SK-N-SH (cell line): ENCODE measurements at regions not wholly inside any gene's neighbourhood (a gene's known extent, or its start where the extent isn't known, plus 50 kb on each side); places are given as distances from the start of the nearest gene placed in this dataset.

Source experiments
- CTCF ChIA-PET: fragments of 300-600, 350-600 bp; formaldehyde crosslinking; extraction: SDS; loops from one replicate; lab custom pipeline; 2021; lab: Yijun Ruan, JAX
- POLR2A ChIA-PET: fragments of 350-600 bp; sonication (Branson Sonifier 250); formaldehyde crosslinking; extraction: SDS; loops from one replicate; lab custom pipeline; 2020; ENCODE audit warnings: antibody characterized with exemption, inconsistent platforms; lab: Yijun Ruan, JAX
- DNase-seq: peaks from one replicate; pipeline ENCODE4 v3.0.0; 2012
- H2AFZ ChIP-seq: fragments of 200-600 bp; sonication (generic); 2 replicates; pipeline ENCODE4 v1.8.1; 2016; ENCODE audit warnings: antibody characterized with exemption, mild to moderate bottlenecking, low read depth
- H3F3A ChIP-seq: fragments of 200-600 bp; sonication (generic); replicated peaks from 2 replicates; pipeline ENCODE3; 2016; ENCODE audit warnings: antibody characterized with exemption, mild to moderate bottlenecking; ENCODE audit not compliant: insufficient read depth
- H3K27ac ChIP-seq, 2 experiments: fragments of 200-500 bp in 1 of 2; fragments of 200-600 bp in 1 of 2; sonication (Bioruptor generic) in 1 of 2; sonication (generic), shearing (Covaris generic) in 1 of 2; 2 replicates each; pipeline versions ENCODE4 v1.5.1 to v1.6.1; 2014 to 2016; ENCODE audit warnings: low read depth in 2 of 2, inconsistent platforms in 1 of 2, low read length in 1 of 2, mild to moderate bottlenecking in 1 of 2, mixed read lengths in 1 of 2
- H3K27me3 ChIP-seq: fragments of 200-600 bp; sonication (generic), shearing (Covaris generic); 2 replicates; pipeline ENCODE4 v1.6.1; 2016; ENCODE audit warnings: mixed run types; ENCODE audit not compliant: insufficient read depth
- H3K36me3 ChIP-seq, 2 experiments: fragments of 200-500 bp in 1 of 2; fragments of 200-600 bp in 1 of 2; sonication (Bioruptor generic) in 1 of 2; sonication (generic) in 1 of 2; replicated peaks in 1 of 2; 2 replicates each; pipeline versions ENCODE3 to v1.5.1; 2014 to 2016; ENCODE audit warnings: low read length in 1 of 2, mild to moderate bottlenecking in 1 of 2; ENCODE audit not compliant: insufficient read depth in 2 of 2, control insufficient read depth in 1 of 2
- H3K4me1 ChIP-seq, 2 experiments: fragments of 200-500 bp in 1 of 2; fragments of 200-600 bp in 1 of 2; sonication (Bioruptor generic) in 1 of 2; sonication (generic), shearing (Covaris generic) in 1 of 2; 2 replicates each; pipeline versions ENCODE4 v1.5.1 to v1.6.1; 2014 to 2016; ENCODE audit warnings: low read depth in 1 of 2, low read length in 1 of 2, mixed run types in 1 of 2; ENCODE audit not compliant: insufficient read depth in 2 of 2, control insufficient read depth in 1 of 2
- H3K4me2 ChIP-seq: fragments of 200-600 bp; sonication (generic), shearing (Covaris generic); 2 replicates; pipeline ENCODE4 v1.6.1; 2017; ENCODE audit warnings: mixed run types
- H3K4me3 ChIP-seq, 2 experiments: fragments of 200-500 bp in 1 of 2; fragments of 200-600 bp in 1 of 2; sonication (Bioruptor generic) in 1 of 2; sonication (generic), shearing (Covaris generic) in 1 of 2; 2 replicates each; pipeline versions ENCODE4 v1.5.1 to v1.8.1; 2014 to 2016; ENCODE audit warnings: low read depth in 2 of 2, inconsistent platforms in 1 of 2, low read length in 1 of 2, mild to moderate bottlenecking in 1 of 2, mixed read lengths in 1 of 2, moderate library complexity in 1 of 2
- H3K79me2 ChIP-seq: fragments of 200-600 bp; sonication (generic); 2 replicates; pipeline ENCODE4 v1.8.1; 2017; ENCODE audit warnings: mild to moderate bottlenecking; ENCODE audit not compliant: insufficient read depth
- H3K9ac ChIP-seq: fragments of 200-600 bp; sonication (generic); 2 replicates; pipeline ENCODE4 v1.6.1; 2017; ENCODE audit warnings: mixed run types
- H3K9me2 ChIP-seq: fragments of 200-600 bp; sonication (generic); 2 replicates; pipeline ENCODE4 v1.6.1; 2017; ENCODE audit warnings: mixed run types
- H3K9me3 ChIP-seq: fragments of 200-600 bp; sonication (generic); 2 replicates; pipeline ENCODE4 v1.6.1; 2017; ENCODE audit warnings: mixed run types, mild to moderate bottlenecking, moderate library complexity
- H4K20me1 ChIP-seq: fragments of 200-600 bp; sonication (generic); 2 replicates; pipeline ENCODE4 v1.6.1; 2017; ENCODE audit warnings: mild to moderate bottlenecking, mixed run types; ENCODE audit not compliant: insufficient read depth
- CHD2 ChIP-seq: fragments of 150-350 bp; IDR thresholded peaks from 2 replicates; pipeline ENCODE4 v1.6.1; 2018; ENCODE audit warnings: low read length; ENCODE audit not compliant: partially characterized antibody
- EZH2phosphoT487 ChIP-seq: fragments of 200-600 bp; sonication (generic); IDR thresholded peaks from 2 replicates; pipeline ENCODE4 v1.6.1; 2017; ENCODE audit warnings: low read depth, mixed run types, mild to moderate bottlenecking, antibody characterized with exemption, moderate library complexity, borderline replicate concordance
- FOSL2 ChIP-seq: IDR thresholded peaks from 2 replicates; pipeline ENCODE4 v1.4.0; 2012; ENCODE audit warnings: low read depth, mild to moderate bottlenecking, moderate library complexity, borderline replicate concordance
- FOXM1 ChIP-seq: IDR thresholded peaks from 2 replicates; pipeline ENCODE4 v1.4.0; 2012; ENCODE audit warnings: low read depth, mild to moderate bottlenecking
- GABPA ChIP-seq: IDR thresholded peaks from 2 replicates; pipeline ENCODE4 v1.4.0; 2012; ENCODE audit warnings: low read depth, mild to moderate bottlenecking
- GATA2 ChIP-seq: sonication (generic); formaldehyde crosslinking; IDR thresholded peaks from 2 replicates; pipeline ENCODE4 v1.5.0; 2020; ENCODE audit warnings: mild to moderate bottlenecking, missing genetic modification reagents
- MEF2A ChIP-seq: IDR thresholded peaks from 2 replicates; pipeline ENCODE4 v1.4.0; 2012; ENCODE audit warnings: low read depth, borderline replicate concordance
- MXI1 ChIP-seq: IDR thresholded peaks from 2 replicates; pipeline ENCODE4 v1.6.1; 2012; ENCODE audit warnings: mild to moderate bottlenecking, low read depth, low read length, improper control_type of control experiment
- RAD21 ChIP-seq: IDR thresholded peaks from 2 replicates; pipeline ENCODE4 v1.6.1; 2012; ENCODE audit warnings: mild to moderate bottlenecking, low read length
- RCOR1 ChIP-seq: fragments of 150-350 bp; IDR thresholded peaks from 2 replicates; pipeline ENCODE4 v1.6.1; 2017; ENCODE audit warnings: antibody characterized with exemption, low read length
- RFX5 ChIP-seq: IDR thresholded peaks from 2 replicates; pipeline ENCODE4 v1.6.1; 2012; ENCODE audit warnings: mild to moderate bottlenecking, improper control_type of control experiment, low read length
- TAF1 ChIP-seq: IDR thresholded peaks from 2 replicates; pipeline ENCODE4 v1.6.1; 2012; ENCODE audit warnings: low read depth, mild to moderate bottlenecking, low read length, moderate library complexity, borderline replicate concordance
- TEAD4 ChIP-seq: IDR thresholded peaks from 2 replicates; pipeline ENCODE4 v1.4.0; 2012; ENCODE audit warnings: mild to moderate bottlenecking, borderline replicate concordance; ENCODE audit not compliant: insufficient read depth
- WGBS: methylation state at CpG from one replicate; pipeline ENCODE4 v1.1.6; 2017; ENCODE audit warnings: low lambda C conversion rate; 5-methylcytosine and 5-hydroxymethylcytosine counted together
- TF ChIP-seq, protein P1 (sequence below): fragments of 200-600 bp; sonication (generic); IDR thresholded peaks from 2 replicates; pipeline ENCODE4 v1.6.1; 2017; ENCODE audit warnings: antibody characterized with exemption, mild to moderate bottlenecking, moderate library complexity

DNA sequence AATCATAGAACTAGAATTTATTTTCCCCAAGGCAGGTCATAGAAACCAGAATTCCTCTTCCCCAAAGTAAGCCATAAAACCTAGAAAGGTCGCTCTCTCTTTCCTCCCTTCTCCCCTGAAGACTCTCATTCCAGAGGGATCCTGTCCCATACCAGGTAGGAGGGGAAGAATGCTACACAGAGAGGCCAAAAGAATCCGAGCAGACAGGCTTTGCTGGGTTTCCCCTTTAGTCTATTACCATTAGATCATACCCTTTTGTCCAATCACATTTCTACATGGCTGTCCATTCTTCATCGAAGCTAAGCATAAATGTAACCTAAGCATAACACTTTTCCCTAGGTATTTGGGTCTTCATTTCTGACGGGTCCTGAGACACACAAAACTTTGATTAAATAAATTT, 204.5 kb downstream of the SPTSSA start:
- no peak overlapping the region for H3K27ac ChIP-seq
- H3K4me2 ChIP-seq: no peak overlapping the region
- POLR2A ChIA-PET: no interaction called here
- no peaks in the 10 kb centered on the region for H3K36me3 ChIP-seq
- no peaks in the 10 kb centered on the region; a peak in 1 of 4 replicates for H3K4me1 ChIP-seq
- H3K9me2 ChIP-seq: no peaks in the 10 kb centered on the region
- H4K20me1 ChIP-seq: no peaks in the 10 kb centered on the region
- H3K79me2 ChIP-seq: no peaks in the 10 kb centered on the region
- TF ChIP-seq GATA2 (CRISPR knock-in tag) (no peak), EZH2phosphoT487 (no peak), FOXM1 (no peak), TAF1 (no peak), CHD2 (no peak), FOSL2 (no peak), GABPA (no peak), RAD21 (no peak)
- TF ChIP-seq, protein P1, sequence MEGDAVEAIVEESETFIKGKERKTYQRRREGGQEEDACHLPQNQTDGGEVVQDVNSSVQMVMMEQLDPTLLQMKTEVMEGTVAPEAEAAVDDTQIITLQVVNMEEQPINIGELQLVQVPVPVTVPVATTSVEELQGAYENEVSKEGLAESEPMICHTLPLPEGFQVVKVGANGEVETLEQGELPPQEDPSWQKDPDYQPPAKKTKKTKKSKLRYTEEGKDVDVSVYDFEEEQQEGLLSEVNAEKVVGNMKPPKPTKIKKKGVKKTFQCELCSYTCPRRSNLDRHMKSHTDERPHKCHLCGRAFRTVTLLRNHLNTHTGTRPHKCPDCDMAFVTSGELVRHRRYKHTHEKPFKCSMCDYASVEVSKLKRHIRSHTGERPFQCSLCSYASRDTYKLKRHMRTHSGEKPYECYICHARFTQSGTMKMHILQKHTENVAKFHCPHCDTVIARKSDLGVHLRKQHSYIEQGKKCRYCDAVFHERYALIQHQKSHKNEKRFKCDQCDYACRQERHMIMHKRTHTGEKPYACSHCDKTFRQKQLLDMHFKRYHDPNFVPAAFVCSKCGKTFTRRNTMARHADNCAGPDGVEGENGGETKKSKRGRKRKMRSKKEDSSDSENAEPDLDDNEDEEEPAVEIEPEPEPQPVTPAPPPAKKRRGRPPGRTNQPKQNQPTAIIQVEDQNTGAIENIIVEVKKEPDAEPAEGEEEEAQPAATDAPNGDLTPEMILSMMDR: no peak
- no peaks in the 10 kb centered on the region for H3K27me3 ChIP-seq
- CTCF ChIA-PET: no interaction called here
- H2AFZ ChIP-seq: no peak overlapping the region
- no peaks in the 10 kb centered on the region for H3K9me3 ChIP-seq
- DNase-seq: no peak
- H3K9ac ChIP-seq: no peak overlapping the region
- WGBS: 24% methylated on average over 4 of the region's 4 CpGs
- H3F3A ChIP-seq: no peaks in the 10 kb centered on the region
- no peak overlapping the region for H3K4me3 ChIP-seq

DNA sequence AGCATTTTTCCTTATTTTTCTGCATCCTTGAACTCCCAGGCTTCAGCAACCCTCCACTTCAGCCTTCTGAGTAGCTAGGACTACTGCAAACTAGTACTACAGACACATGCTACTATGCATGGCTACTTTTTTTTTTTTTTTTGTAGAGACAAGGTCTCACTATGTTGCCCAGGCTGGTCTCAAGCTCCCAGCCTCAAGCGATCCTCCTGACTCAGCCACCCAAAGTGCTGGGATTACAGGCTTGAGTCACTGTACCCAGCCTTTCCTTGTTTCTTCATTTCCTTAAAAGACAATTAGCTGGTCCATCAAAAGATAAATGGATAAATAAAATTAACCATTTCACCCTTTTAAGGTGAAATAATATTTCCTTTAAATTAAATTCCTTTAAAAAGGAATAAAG, 205.8 kb downstream of the SPTSSA start:
- WGBS: 74% methylated on average over 1 of the region's 1 CpG
- ChIA-PET POLR2A (interaction anchor here (0.6 kb wide), 1 partner anchor 34 kb away, joined by 5 read pairs; no protein-coding TSS in a partner anchor), CTCF (no interaction called here)
- no peak overlapping the region for H3K27ac ChIP-seq
- H3K9me2 ChIP-seq: no peaks in the 10 kb centered on the region
- H3K27me3 ChIP-seq: no peaks in the 10 kb centered on the region
- no peak overlapping the region for H3K4me2 ChIP-seq
- no peak overlapping the region for H2AFZ ChIP-seq
- H3F3A ChIP-seq: no peaks in the 10 kb centered on the region
- no peak for DNase-seq
- no peak overlapping the region for H3K9ac ChIP-seq
- no peak overlapping the region for H3K4me3 ChIP-seq
- H3K4me1 ChIP-seq: peaks cover 0 to 2% of the 10 kb centered on the region in 2 experiments; a peak in 1 of 4 replicates
- no peak for TF ChIP-seq RCOR1
- no peak for TF ChIP-seq MEF2A
- TF ChIP-seq RFX5: no peak
- TF ChIP-seq TEAD4: no peak
- TF ChIP-seq EZH2phosphoT487: no peak
- no peak for TF ChIP-seq MXI1
- no peaks in the 10 kb centered on the region for H3K9me3 ChIP-seq
- H3K36me3 ChIP-seq: no peaks in the 10 kb centered on the region
- no peaks in the 10 kb centered on the region for H3K79me2 ChIP-seq
- H4K20me1 ChIP-seq: no peaks in the 10 kb centered on the region
